ENCODE measurements at regions not wholly inside any gene's neighbourhood (a gene's known extent, or its start where the extent isn't known, plus 50 kb on each side); places are given as distances from the start of the nearest gene placed in this dataset.

DNA sequence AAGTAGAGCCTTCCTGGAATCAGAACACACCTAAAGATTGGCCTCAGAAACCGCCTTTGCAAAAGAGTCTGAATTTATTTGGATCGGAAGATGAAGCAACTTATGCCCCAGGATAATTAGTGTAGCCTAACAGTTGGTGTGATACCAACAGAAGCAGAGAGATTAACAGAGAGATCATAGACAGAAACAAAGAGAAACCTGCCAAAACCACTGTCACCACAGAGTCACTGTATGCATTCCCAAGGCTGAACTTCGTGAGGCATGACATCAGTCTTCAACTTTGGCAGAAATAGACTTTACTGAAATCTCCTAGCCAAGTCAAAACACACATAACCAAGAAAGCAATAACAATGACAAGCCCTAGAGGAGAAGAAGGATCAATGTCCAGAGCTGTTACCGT is 361.8 kb downstream of the ELAVL2 start:
- no peak for DNase-seq (ENCODE audit: low spot score)
- in situ Hi-C loops (cut with HindIII; ENCODE audit: low sequenced_read_pairs), result no loop called here

DNA sequence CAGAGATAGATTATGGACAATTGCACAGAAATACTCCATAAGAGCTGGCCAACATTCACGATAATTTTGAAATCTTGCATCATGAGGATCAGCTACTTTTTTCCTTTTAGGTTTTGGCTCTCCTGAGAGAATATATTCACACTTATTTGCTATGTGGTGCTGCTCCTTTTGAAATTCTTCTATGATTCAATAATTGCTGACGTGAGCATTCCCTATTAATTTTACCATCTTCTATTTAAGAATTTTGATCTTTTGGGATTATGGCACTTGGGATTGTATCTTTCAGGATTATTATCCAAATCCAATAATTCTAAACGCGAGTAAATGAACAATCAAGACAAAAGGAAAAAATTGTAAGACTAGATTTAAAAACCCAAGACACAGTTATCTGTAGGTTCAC is 358.8 kb downstream of the ELAVL2 start:
- DNase-seq (ENCODE audit: low spot score), result no peak
- in situ Hi-C loops (cut with HindIII; ENCODE audit: low sequenced_read_pairs), result no loop called here

DNA sequence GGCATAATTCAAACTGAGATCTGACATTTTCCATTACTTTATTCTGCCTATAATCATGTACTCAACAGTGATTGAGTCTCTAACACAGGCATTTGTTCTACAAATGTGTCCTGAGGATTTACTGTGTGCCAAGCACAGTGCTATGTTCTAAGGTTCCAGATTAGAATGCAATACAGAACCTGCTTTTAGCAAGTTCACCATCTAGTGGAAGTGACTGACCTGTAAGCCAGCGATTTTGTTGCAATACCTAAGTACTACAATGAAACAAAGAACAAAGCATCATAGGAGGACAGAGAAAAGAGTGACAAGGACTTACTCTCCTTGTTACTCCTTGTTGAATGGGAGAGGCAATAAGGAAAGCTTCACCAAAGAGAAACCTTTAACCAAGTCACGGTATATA is 348.1 kb downstream of the ELAVL2 start:
- in situ Hi-C loops (cut with HindIII; ENCODE audit: low sequenced_read_pairs), result no loop called here
- no peak for DNase-seq (ENCODE audit: low spot score)

DNA sequence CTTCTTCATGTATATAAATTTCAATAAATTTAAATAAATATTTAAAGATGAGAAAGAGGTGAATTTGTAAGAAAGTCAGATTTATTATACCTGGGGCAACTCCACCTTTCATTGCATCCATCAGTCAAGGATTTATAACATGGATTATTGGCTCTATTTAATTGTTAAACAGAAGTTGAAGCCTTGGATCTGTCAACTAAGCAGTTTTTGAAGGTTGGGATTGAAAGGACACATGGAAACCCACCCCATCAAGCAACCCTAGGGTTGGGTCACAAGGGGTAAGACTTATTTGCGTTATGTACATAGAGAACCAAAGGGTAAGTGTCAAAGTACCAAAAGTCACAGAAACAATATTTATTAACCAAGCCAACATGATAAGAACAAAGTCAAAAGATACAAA is 342.5 kb downstream of the ELAVL2 start:
- in situ Hi-C loops (cut with HindIII; ENCODE audit: low sequenced_read_pairs), result no loop called here
- no peak for DNase-seq (ENCODE audit: low spot score)

DNA sequence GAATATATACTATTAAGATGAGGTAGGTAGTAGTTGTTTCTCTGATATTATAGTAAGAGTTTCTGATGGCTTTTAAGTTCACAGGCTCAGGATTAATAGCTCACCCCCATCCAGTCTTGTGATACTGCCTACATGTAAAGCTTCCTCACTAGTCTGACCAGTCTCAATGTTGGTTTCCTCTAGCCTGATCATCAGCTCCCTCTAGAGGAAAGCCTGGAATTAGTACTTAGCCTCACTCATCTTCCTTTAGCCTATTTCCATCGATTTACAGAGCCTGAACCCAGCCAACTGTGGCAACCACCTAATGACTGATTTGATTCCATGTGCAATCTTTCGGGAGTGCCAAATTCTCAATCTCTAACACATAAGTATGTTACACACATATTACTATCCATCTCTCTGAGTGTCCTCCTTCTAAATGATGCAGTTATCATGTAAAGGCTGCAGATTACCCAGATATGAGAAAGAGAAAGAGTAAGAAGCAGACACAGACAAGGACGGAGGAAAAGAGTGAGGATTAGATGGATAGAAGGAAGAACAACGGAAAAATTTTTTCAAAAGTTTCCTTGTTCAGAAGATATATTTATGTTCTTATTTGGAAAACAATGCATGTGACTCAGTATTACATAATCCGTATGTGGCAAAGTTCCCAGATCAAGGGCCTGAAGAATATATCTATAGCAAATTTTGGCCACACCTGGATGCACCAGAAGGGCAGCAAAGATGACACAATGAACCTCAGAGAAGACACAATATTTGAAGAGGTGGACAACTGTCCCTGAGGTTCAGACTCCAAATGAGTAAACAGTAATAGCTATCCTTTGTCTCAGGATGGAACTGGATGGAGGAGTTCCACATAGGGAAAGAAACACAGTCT is 333.7 kb downstream of the ELAVL2 start:
- in situ Hi-C loops (cut with HindIII; ENCODE audit: low sequenced_read_pairs), result no loop called here
- DNase-seq (ENCODE audit: low spot score), result peak; percentile 76

DNA sequence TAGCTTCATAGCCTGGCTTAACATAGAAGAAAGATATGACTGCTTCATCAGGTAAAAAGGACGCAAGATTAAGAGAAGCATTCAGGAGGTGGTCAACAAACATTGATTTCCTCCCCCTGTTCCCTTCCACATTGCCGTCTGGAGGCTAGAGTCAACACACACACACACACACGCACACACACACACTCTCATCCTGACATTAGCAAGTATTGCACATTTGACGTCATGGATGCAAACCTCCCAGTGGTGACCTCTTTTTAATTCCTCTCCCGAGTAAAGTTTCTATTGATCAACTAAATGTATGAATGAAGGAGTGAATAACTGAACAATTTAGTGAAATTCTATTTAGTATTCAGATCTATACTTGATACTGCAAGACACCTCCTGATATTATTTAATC is 332.8 kb downstream of the ELAVL2 start:
- no peak for DNase-seq (ENCODE audit: low spot score)
- in situ Hi-C loops (cut with HindIII; ENCODE audit: low sequenced_read_pairs), result no loop called here

DNA sequence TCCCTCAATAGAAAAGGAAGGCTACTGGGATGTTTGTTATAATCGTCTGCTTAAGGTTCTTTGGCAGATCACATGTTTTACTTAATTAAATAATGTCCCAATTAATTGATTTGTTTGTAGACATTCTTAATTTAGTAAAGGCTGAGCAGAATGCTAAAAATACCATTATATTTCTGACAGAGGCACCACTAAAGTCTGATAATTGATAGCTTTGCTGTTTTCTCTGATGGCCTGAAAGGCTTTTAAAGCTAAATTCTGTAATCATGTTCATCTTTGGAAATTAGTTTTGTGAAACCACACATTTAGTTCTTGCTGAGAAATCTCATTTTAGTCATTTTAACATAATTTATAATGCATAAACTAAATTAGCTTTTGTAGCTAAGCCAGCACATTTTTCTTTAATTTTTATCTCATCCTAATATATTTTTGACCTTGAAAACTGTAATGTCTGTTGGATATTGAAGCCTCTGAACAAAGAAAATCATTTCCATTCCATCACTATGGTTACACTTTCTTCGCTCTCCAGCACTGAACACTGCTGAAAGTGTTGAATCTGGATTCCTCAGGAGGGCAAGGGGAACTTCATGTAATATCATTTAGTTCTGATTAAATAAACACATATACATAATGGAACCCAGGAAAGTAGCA is 329.4 kb downstream of the ELAVL2 start:
- no peak for DNase-seq (ENCODE audit: low spot score)
- in situ Hi-C loops (cut with HindIII; ENCODE audit: low sequenced_read_pairs), result no loop called here

DNA sequence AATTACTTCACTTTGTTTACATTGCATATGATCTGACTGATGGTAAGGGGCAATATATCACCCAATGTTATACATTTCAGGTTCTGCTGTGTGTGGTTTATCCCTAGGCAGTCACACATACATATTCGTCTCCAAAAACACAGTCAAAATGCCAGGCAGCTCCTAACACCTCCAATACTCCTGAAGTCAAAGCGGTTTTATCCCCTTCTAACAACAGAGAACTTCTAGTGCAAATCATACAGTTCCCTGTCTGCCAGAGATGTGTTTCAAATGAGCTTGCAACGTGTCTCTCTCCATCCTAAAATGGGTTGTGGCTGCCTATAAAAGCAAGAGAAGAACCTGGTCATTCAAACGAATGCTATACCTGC is 328.9 kb downstream of the ELAVL2 start:
- in situ Hi-C loops (cut with HindIII; ENCODE audit: low sequenced_read_pairs), result no loop called here
- DNase-seq (ENCODE audit: low spot score), result no peak

DNA sequence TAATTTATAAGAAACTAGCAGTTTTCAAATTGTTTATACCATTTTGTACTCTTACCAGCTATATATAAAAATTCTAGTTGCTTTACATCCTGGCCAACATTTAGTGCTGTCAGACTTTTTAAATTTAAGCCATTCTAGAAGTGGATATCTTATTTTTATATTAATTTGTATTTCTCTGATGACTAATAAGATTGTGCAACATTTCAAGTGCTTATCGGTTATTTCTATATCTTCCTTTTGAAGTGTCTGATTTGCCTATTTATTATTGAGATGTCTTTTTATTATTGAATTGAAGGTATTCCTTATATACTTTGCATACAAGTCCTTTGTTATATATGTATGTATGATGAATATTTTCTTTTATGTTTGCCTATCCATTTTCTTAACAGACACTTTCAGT is 324.0 kb downstream of the ELAVL2 start:
- DNase-seq (ENCODE audit: low spot score), result no peak
- in situ Hi-C loops (cut with HindIII; ENCODE audit: low sequenced_read_pairs), result no loop called here

DNA sequence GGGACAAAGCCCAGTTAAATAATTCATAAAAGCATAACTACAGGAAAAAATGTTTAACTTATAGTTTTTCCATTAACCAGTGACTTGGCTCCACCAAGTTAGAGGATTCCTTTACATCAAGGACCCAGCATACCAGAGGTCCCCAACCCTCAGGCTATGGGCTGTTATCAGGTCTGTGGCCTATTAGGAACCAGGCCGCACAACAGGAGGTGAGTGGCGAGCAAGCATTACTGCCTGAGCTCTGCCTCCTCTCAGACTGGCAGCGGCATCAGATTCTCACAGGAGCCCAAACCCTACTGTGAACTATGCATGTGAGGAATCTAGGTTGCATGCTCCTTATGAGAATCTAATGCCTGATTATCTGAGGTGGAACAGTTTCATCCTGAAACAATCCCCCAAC is 303.1 kb downstream of the ELAVL2 start:
- in situ Hi-C loops (cut with HindIII; ENCODE audit: low sequenced_read_pairs), result no loop called here

DNA sequence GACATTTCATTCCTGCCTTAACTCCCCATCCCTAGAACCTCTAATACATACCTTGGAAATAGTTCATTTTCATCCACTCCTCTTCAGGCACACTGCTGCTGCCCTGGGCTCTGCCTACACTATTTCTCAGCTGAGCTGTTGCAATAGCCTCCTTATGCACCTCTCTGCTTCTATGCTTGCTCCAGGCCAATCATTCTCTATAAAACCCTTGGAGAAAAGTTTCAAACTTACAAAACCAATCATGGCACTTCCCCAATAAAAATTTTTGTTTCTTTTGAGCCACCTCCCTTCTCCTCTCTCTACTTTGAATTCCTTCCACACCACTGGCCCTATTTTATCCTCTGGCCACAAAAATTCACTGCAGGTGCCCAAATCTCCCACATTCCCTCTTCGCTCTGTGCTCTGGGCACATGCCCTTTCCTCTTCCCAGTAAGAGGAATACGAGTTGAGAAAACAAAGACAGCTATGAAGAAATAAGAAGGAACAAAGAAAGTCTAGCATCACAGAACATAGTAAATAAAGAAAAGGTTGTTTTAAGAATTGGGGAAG is 301.4 kb downstream of the ELAVL2 start:
- no peak for DNase-seq (ENCODE audit: low spot score)
- in situ Hi-C loops (cut with HindIII; ENCODE audit: low sequenced_read_pairs), result no loop called here

More for the DNA sequence above, 303.1 kb downstream of the ELAVL2 start:
- no peak for DNase-seq (ENCODE audit: low spot score)

DNA sequence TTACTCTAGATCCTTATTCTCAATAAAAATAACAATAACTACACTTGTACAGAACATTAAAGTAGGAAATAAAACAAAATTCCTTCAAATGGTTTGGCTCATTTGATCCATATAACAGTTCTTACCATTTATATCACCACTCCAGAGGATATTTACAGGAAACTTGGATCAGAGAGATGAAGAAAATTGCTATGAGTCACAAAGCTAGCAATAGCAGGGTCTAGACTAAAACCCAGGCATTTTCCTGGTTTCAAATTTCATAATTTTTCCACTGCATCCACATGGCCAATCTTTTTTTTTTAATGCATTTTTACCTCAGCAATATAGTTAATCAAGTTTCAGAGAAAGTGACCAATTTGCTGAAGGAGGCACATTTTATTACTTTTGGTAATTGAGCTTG is 299.2 kb downstream of the ELAVL2 start:
- in situ Hi-C loops (cut with HindIII; ENCODE audit: low sequenced_read_pairs), result no loop called here

DNA sequence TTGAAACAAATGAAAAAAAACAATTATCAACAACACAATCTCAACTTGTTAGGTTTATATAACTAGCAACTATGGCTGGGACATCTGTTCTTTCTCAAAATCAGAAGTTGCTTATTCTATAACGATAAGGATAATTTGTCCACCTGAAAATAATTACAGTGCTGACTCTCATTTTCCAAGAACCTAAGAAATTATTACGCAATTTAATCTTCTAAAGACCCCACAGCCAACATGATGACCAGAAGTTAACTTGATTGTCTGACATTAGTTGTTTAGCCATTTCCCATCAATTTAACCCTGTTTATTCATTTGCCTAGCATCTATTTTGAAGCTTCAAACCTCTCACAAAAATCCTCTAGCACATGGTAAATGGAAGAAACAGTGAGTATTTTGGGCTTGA is 293.8 kb downstream of the ELAVL2 start:
- DNase-seq (ENCODE audit: low spot score), result no peak
- in situ Hi-C loops (cut with HindIII; ENCODE audit: low sequenced_read_pairs), result no loop called here

More for the DNA sequence above, 299.2 kb downstream of the ELAVL2 start:
- DNase-seq (ENCODE audit: low spot score), result no peak

DNA sequence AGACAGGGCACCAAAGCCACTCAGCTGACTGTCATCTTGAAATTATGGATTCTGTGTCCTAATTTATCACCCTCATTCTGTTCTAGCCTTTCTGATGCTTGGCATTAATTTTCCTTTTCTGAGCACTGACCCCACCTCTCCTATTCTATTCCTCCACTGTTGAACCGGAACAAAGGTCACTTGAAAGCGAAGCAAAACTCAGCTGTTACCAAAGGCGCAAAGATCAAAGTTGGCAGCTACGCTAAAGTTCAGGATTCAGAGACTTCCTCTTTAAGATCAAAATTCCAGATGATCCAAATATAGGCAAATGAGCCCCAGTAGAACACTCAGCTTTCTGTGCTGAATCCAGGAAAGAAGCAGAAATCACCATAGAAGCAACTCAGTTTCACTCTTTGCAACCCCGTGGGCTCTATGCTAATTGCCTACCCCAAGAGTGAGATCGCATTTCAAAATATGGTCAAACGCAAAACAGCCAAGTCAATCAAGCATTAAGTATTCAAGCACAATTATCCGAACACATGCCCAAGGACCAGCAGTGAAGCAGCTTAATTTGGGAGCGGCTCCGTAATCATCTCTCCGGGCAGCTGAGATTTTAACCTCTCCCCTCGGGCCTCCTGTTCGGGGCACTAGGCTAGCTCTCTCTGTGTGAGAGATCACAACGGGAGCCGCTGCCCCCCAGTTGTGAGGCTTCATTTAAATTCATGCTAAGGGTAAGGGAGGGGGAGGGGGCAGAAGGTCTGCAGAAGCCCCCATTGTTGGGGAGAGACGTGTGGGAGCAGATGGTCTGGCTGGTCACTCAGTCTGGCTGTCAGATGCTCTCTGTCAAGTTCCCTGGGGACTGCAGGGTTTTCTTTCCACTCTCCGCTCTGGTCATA is 288.6 kb downstream of the ELAVL2 start:
- DNase-seq (ENCODE audit: low spot score), result peak; percentile 19
- in situ Hi-C loops (cut with HindIII; ENCODE audit: low sequenced_read_pairs), result no loop called here

DNA sequence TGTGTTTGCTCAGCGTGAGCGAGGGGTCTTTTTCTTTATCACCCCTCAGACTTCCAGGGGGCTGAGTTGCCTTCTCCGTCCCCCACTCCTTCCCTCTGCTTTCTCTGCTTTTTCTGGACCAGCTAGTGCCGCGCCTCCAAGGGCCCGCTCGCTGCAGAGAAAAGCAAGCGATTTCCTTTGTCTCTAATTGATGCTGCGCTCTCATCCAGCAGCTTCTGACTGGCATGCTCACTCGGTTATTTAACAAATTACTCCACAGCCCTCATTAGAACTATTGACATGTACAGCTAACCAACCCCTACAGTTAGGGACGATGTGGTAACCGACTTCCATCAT is 288.0 kb downstream of the ELAVL2 start:
- peak; percentile 25 for DNase-seq (ENCODE audit: low spot score)
- in situ Hi-C loops (cut with HindIII; ENCODE audit: low sequenced_read_pairs), result no loop called here

DNA sequence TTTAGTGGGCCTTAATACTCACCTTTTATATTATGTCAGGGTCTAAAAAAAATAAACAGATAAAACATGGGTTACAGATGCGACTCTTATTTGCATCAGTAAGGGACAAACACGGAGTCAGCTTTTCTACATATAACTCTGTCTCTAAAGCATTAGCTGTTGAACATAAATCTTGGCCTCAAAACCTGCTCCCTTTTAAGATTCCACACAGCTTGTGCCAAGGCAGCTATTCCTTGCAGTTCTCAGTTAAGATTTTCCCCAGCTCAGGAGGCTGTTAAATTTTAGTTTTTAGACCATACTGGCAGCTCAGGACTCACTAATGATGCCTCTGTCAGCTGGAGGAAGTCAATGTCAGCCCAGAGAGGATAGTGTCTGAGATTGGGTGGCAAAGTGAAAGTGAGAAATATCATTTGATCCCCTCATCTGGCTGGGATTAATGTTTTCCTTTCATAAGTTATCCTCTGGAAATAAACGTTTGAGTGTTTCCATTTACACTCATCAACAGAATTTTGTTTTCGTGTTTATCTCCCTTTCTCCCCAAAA is 287.5 kb downstream of the ELAVL2 start:
- in situ Hi-C loops (cut with HindIII; ENCODE audit: low sequenced_read_pairs), result no loop called here

DNA sequence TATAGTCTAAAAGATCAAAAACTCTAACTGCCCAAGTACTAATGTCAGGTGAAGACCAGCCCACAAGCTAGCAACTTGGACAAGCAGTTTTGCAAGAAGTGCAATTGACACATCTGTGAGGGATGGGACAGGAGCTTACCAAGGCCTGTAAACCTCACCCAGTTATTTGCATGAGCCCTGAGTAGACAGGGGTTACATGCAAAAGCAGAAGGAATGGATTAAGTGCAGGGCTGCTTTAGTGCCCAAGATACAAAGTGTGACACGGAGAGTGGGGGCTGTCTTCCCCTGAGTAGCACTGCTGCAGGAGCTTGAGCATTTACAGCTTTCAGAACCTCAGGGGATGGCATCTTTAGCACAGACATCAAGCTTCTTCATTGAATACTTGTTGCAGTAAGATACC is 286.7 kb downstream of the ELAVL2 start:
- no peak for DNase-seq (ENCODE audit: low spot score)

More for the DNA sequence above, 287.5 kb downstream of the ELAVL2 start:
- no peak for DNase-seq (ENCODE audit: low spot score)

DNA sequence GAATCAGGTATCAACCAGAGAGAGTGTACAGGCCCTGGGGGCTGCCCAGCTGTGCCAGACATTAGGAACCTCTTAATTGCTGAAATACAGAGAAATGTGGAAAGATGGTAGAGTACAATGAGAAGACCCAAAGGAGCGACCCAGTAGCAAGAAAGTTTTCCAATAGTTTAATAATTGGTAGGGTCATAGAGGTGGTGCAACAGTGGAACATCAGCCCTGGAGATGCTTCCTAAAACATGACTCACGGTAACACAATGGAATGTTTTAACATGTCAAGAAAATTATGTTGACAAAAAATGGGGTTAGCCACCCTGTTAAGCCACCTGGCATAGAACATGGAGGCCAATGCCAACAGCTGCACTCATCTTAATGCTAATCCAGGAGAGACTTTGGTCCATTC is 284.1 kb downstream of the ELAVL2 start:
- no peak for DNase-seq (ENCODE audit: low spot score)
- in situ Hi-C loops (cut with HindIII; ENCODE audit: low sequenced_read_pairs), result no loop called here

More for the DNA sequence above, 286.7 kb downstream of the ELAVL2 start:
- in situ Hi-C loops (cut with HindIII; ENCODE audit: low sequenced_read_pairs), result no loop called here

DNA sequence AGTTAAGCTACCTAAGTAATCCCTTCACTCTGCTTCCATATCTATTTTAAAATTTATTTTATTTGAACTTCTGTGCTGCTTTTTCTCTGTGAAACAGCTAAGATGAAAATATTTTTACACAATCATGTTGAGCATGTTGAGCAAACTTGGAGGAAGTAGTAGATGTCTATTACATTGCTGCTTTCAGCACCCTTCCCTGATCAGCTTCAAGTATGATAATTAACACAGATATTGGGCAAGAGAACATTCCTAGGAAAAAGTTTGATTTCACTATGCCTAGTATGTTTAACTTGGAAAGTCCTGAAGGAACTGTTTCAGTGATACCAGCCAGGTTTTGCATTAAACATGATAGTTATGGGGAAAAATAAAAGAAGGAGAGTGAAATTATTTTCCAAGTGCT is 283.6 kb downstream of the ELAVL2 start:
- DNase-seq (ENCODE audit: low spot score), result no peak
- in situ Hi-C loops (cut with HindIII; ENCODE audit: low sequenced_read_pairs), result no loop called here

Data from G401 (cell line).